ENCODE measurements at regions not wholly inside any gene's neighbourhood (a gene's known extent, or its start where the extent isn't known, plus 50 kb on each side); places are given as distances from the start of the nearest gene placed in this dataset.

DNA sequence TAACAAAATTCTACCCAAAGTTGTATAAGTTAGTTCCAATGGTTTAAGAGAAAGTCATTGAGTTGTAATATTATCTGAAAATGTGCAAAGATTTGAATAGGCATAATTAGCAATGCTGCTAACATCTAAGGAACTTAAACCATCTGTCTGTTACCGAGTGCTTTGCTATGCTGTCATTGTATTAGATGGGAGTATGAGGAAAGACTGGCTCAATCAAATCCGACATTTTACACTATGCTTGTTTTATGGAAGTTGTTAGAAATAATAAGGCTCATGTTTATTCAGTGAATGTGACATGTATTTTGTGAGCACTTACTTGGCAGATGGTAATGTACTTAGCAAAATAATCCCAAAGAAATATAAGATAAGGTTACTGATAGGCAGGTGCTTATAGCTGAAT lies 1715.1 kb downstream of the PCDH7 start:
- Mint-ChIP-seq H3K9me3 (ENCODE audit: unreplicated experiment) (no peaks in the 10 kb centered on the region), H3K27ac (ENCODE audit: low read depth, unreplicated experiment) (no peak overlapping the region), H3K4me3 (ENCODE audit: unreplicated experiment) (no peak overlapping the region), H3K36me3 (ENCODE audit: insufficient read depth, unreplicated experiment) (no peaks in the 10 kb centered on the region), H3K27me3 (ENCODE audit: insufficient read depth, unreplicated experiment) (no peaks in the 10 kb centered on the region), H3K4me1 (ENCODE audit: insufficient read depth, unreplicated experiment) (peaks cover 4% of the 10 kb centered on the region)
- POLR2A ChIA-PET = no interaction called here
- TF ChIP-seq, protein P1, sequence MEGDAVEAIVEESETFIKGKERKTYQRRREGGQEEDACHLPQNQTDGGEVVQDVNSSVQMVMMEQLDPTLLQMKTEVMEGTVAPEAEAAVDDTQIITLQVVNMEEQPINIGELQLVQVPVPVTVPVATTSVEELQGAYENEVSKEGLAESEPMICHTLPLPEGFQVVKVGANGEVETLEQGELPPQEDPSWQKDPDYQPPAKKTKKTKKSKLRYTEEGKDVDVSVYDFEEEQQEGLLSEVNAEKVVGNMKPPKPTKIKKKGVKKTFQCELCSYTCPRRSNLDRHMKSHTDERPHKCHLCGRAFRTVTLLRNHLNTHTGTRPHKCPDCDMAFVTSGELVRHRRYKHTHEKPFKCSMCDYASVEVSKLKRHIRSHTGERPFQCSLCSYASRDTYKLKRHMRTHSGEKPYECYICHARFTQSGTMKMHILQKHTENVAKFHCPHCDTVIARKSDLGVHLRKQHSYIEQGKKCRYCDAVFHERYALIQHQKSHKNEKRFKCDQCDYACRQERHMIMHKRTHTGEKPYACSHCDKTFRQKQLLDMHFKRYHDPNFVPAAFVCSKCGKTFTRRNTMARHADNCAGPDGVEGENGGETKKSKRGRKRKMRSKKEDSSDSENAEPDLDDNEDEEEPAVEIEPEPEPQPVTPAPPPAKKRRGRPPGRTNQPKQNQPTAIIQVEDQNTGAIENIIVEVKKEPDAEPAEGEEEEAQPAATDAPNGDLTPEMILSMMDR (IDR thresholded peaks at IDR 0.05; ENCODE audit: unreplicated experiment) = no peak
- intact Hi-C loops (cut with micrococcal nuclease) = no loop called here
- BruUV-seq (replicated peaks) = no TSS peak
- CTCF ChIA-PET = no interaction called here
- no peak for DNase-seq (ENCODE audit: unreplicated experiment)

DNA sequence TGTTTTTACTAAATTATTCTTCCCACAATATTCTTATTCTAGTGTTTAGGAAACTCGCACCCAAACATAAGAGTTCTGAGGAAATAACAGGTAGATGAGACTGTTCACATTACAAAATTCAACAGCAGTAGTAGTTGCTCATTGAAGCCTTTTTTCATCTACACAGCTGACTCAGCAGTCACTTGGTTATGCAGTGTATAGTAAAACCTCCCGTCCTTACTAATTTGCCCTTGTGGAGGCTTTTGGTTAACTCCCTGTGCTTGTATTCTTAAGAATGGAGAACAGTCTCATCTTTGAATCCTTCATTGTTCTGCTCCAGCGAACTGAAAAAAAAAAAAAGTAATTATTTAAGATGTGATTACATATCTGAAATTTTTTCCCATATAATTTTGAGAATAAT lies 1716.6 kb downstream of the PCDH7 start:
- Mint-ChIP-seq H3K27me3 (ENCODE audit: insufficient read depth, unreplicated experiment) (no peaks in the 10 kb centered on the region), H3K27ac (ENCODE audit: low read depth, unreplicated experiment) (no peak overlapping the region), H3K36me3 (ENCODE audit: insufficient read depth, unreplicated experiment) (no peaks in the 10 kb centered on the region), H3K9me3 (ENCODE audit: unreplicated experiment) (no peaks in the 10 kb centered on the region), H3K4me3 (ENCODE audit: unreplicated experiment) (no peak overlapping the region), H3K4me1 (ENCODE audit: insufficient read depth, unreplicated experiment) (peaks cover 4% of the 10 kb centered on the region)
- BruUV-seq (replicated peaks) = no TSS peak
- ChIA-PET CTCF (no interaction called here), POLR2A (no interaction called here)
- intact Hi-C loops (cut with micrococcal nuclease) = no loop called here
- TF ChIP-seq, protein P1 (IDR thresholded peaks at IDR 0.05; ENCODE audit: unreplicated experiment) = no peak
- DNase-seq (ENCODE audit: unreplicated experiment) = no peak

DNA sequence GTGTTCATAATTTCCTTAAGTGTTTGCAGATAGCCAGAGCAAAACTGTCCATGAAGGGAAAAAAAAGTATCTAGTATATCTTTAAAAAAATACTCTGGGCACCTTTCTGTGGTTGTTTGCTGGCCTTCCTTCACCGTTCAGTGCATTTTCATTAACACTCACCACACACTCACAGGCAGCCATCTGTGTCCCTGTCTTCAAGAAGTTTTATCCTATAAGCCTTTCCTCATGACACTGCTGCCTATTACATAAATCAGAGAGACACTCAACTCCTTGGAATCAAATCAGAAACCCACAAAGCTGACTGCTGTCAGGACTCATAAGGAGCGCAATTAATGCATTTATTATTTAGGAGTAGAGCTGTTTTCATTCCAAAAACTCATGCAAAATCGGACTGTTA lies 1720.2 kb downstream of the PCDH7 start:
- Mint-ChIP-seq H3K4me3 (ENCODE audit: unreplicated experiment) (no peak overlapping the region), H3K4me1 (ENCODE audit: insufficient read depth, unreplicated experiment) (peaks cover 4% of the 10 kb centered on the region), H3K36me3 (ENCODE audit: insufficient read depth, unreplicated experiment) (no peaks in the 10 kb centered on the region), H3K9me3 (ENCODE audit: unreplicated experiment) (no peaks in the 10 kb centered on the region), H3K27ac (ENCODE audit: low read depth, unreplicated experiment) (no peak overlapping the region), H3K27me3 (ENCODE audit: insufficient read depth, unreplicated experiment) (no peaks in the 10 kb centered on the region)
- CTCF ChIA-PET = no interaction called here
- POLR2A ChIA-PET = no interaction called here
- intact Hi-C loops (cut with micrococcal nuclease) = no loop called here
- BruUV-seq (replicated peaks) = no TSS peak
- DNase-seq (ENCODE audit: unreplicated experiment) = no peak
- TF ChIP-seq, protein P1 (IDR thresholded peaks at IDR 0.05; ENCODE audit: unreplicated experiment) = no peak

DNA sequence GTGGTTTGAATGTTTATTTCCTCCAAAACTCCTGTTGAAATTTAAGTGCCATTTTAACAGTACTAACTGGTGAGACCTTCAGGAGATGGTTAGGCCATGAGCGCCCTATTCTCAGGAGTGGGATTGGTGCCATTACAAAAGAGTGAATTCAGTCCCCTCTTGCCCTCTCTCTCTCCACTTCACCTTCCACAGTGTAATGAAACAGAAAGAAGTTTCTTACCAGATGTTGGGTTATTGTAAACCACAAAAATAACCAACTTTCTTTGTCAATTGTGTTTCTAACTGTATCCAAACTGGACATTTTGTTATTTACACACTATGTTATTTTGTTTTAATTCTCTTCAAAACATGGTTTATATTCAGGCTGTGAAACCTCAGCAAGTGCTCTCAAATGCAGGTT lies 1734.3 kb downstream of the PCDH7 start:
- Mint-ChIP-seq H3K27me3 (ENCODE audit: insufficient read depth, unreplicated experiment) (no peaks in the 10 kb centered on the region), H3K4me3 (ENCODE audit: unreplicated experiment) (no peak overlapping the region), H3K4me1 (ENCODE audit: insufficient read depth, unreplicated experiment) (no peaks in the 10 kb centered on the region), H3K27ac (ENCODE audit: low read depth, unreplicated experiment) (no peak overlapping the region), H3K9me3 (ENCODE audit: unreplicated experiment) (peaks cover 20% of the 10 kb centered on the region), H3K36me3 (ENCODE audit: insufficient read depth, unreplicated experiment) (no peaks in the 10 kb centered on the region)
- intact Hi-C loops (cut with micrococcal nuclease) = no loop called here
- TF ChIP-seq, protein P1 (IDR thresholded peaks at IDR 0.05; ENCODE audit: unreplicated experiment) = no peak
- DNase-seq (ENCODE audit: unreplicated experiment) = no peak
- no TSS peak for BruUV-seq (replicated peaks)
- ChIA-PET CTCF (no interaction called here), POLR2A (no interaction called here)

Data from MCF 10A (cell line).